NCI-H2029 (cell line): ENCODE measurements at regions not wholly inside any gene's neighbourhood (a gene's known extent, or its start where the extent isn't known, plus 50 kb on each side); places are given as distances from the start of the nearest gene placed in this dataset.
"Not testable (repeated sequence)": the region's sequence is repeated elsewhere in the genome, so short reads cannot be mapped to it uniquely, and the experiment has no call there.

Experiments used
- DNase-seq: peaks from one replicate; lab custom pipeline; 2025; lab: John Stamatoyannopoulos, UW

DNA sequence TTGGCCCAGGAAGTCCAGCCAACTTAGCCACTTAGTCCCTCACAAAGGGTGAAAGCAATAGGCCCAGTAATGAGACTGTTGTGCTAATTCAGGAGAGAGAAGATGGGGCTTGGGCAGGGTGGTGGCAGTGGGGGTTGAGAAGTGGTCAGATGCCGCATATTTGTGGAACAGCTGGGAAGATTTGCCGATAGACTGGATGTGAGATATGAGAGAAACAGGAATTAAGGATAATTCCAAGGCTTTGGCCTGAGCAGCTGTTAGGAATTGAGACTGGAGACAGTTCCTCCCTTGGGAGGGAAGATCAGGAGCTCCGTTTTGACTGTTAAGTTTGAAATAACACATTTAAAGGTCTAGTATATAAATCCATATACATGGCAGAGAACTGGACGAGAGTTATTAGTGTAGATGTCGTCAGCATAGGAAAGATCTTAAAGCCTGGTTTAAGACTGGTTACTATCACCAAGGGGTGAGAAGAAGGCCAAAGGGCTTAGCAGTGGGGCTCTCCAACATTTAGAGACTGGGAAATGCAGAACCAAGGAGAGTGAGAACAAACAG, 323.7 kb upstream of the FAM78B start:
- no peak for DNase-seq

DNA sequence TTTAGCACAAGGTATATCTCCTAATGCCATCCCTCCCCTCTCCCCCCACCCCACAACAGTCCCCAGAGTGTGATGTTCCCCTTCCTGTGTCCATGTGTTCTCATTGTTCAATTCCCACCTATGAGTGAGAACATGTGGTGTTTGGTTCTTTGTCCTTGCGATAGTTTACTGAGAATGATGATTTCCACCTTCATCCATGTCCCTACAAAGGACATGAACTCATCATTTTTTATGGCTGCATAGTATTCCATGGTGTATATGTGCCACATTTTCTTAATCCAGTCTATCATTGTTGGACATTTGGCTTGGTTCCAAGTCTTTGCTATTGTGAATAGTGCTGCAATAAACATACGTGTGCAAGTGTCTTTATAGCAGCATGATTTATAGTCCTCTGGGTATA, 327.0 kb upstream of the FAM78B start:
- DNase-seq, result not testable (repeated sequence)

DNA sequence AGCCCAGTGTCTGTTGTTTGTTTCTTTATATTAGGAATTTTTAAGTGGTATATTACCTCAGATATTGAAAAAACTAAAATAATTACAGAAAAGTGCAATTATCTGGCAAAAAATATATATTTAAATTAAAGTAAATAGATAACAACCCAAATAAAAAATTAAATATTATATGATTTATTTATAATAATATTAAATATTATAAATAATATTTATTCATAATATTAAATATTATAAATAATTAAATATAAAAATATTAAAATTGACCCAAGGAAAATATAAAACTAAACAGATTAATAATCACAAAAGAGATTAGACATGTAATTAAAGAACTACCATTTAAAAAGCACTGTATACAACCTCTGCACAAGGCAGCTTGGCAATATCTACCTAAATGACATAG, 331.9 kb upstream of the POGK start:
- DNase-seq, result no peak

DNA sequence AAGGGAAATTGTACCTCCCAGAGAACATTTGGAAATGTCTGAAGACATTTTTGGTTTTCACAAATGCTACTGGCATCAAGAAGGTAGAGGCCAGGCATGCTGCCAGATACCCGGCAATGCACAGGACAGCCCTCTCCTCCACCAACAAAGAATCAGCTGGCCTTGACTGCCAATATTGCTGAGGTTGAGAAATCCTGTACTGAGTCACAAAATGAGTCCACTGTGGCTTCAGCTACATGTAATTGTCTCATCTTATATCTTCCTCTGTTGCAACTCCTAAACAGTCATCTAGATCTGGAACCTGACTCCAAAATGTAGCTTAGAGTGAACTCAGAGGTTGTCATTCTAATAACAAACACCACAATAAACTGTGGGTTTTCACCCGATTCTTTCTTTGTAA, 327.5 kb upstream of the POGK start:
- DNase-seq, result no peak

DNA sequence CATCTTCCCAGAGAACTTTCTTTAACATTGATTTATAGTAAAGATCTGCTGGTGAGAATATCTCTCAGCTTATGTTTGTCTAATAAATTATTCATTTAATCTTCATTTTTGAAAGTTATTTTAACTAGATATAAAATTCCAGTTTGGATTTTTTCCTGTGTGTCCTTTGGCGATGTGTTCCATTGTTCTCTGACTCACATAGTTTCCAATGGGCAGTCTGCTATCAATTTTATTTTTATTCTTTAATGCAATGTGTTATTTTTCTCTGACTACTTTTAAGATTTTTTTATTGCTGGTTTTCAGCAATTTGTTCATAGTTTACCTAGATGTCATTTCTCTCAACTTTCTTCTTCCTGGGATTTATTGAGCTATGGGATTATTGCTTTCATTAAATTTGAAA, 325.2 kb upstream of the POGK start:
- no peak for DNase-seq

DNA sequence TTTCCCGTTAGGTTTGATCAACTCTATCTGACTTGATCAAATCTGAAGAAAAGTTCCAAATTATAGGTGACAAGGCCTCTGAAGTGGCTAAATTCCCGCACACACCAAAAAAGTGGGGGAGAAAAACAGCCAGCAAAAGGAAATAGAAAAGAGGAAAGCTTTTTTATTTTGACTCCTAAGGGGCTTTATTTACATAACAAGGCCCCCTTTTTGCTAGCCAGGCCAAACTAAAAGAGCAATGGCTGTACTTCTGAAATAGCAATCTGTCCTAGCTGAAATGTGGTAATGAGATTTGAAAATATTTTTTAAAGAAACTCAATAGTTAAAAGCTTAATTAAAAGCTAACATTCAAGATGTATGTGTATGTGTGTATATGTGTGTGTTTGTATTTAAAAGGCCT, 311.5 kb upstream of the POGK start:
- DNase-seq, result no peak

DNA sequence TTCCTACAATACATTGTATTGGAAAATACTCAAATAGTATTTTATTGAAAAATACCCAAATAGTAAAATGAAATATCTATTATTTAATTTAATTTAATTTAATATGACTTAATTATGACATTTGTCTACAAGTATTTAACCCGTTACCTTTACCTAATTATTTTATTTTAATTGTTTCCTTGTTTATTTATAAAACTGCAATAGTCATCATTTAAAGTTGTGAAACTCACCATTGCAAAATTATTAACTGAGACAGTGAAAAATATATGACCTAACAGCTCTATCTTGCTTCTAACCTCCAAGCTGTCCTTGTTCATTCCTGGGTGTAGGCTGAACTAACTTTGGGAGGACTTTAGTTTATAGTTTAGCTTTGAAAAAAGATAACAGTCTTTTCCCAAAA, 300.6 kb upstream of the POGK start:
- no peak for DNase-seq

DNA sequence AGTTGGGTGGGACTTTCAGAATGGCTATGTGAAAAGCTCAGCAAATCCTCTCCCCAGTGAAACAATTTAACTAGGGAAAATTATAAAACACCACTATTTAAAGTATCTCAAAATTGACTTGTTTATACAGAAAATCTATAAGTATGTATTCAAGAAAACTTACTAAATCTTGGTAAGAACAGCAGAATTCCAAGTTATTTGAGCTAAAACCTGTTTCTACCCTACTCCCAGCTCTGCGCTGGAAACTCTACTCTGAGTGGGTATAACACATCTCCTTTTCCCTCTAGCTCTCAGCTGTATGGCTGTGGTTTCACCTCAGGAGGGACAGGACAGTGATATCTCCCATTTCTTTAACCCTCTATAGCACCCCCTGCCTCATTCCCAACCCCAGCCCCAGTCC, 295.2 kb upstream of the POGK start:
- no peak for DNase-seq

DNA sequence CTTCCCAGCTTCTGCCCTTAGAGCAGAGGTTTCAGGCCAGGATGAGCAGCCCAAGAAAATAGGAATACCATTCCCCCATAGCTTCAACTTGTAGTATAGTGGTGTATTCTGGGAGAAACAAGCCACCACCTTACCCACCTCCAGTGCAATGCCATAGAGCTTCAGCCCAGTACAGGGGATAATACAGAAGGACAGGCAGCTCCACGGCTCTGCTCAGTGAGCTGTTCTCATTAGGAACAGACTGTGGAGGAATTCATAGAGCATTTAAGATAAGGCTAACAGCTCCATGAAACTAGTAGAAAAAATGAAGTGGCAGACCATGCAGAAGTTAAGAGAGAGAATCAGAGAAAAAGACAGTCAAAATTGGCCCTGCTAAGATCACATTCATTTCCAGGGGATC, 294.7 kb upstream of the POGK start:
- DNase-seq, result no peak

DNA sequence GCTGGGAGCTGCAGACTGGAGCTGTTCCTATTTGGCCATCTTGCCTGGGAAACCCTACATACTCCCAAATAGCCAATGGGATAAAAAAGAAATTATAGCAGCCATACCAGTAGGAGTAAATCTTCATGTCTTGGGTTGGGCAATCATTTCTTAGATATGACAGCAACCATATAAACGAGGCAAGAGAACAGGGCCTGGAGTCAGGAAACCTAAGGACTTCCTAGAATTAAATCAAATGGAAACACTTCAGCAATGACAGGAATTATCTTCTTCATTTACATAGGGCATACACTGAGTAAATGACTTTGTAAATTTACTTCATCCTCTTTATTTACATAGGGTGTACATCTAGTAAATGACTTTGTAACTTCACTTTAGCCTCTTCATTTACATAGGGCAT, 286.6 kb upstream of the POGK start:
- no peak for DNase-seq

DNA sequence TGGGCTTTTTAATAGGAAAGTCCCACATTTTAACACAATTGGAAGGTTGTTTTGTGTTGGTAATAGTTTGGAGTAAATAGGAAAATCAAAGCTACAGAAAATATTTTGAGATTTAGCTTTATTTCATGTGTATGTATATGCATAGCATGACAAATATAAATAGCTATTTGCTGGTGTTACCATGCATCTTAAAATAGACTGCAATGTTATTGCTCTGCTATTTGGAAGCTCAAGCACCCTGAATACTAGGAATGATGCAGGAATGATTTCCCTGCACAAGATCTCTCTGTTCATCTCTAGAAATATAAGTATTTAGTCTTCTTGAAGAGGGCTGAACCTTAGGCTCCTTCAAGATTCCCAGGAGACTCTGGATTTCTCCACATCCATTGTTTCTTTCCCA, 268.3 kb upstream of the POGK start:
- no peak for DNase-seq

DNA sequence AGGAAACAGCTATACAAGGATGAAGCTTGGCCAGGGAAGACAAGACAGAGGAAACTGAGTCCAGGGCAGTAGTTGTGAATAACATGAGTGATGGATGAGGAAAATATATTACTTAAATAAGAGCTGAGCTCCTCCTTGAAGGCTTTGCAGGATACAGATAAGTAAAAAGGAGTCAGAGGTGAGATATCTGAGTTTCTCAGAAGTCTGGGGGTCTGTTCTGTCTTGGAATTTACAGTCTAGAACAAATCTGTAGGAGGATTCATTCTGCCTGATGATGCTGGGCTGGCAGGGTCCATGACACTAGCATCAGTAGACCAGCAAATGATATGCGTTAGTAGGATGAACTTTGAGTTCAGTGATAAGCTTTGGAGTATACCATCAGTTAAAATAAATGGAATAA, 266.1 kb upstream of the POGK start:
- no peak for DNase-seq

DNA sequence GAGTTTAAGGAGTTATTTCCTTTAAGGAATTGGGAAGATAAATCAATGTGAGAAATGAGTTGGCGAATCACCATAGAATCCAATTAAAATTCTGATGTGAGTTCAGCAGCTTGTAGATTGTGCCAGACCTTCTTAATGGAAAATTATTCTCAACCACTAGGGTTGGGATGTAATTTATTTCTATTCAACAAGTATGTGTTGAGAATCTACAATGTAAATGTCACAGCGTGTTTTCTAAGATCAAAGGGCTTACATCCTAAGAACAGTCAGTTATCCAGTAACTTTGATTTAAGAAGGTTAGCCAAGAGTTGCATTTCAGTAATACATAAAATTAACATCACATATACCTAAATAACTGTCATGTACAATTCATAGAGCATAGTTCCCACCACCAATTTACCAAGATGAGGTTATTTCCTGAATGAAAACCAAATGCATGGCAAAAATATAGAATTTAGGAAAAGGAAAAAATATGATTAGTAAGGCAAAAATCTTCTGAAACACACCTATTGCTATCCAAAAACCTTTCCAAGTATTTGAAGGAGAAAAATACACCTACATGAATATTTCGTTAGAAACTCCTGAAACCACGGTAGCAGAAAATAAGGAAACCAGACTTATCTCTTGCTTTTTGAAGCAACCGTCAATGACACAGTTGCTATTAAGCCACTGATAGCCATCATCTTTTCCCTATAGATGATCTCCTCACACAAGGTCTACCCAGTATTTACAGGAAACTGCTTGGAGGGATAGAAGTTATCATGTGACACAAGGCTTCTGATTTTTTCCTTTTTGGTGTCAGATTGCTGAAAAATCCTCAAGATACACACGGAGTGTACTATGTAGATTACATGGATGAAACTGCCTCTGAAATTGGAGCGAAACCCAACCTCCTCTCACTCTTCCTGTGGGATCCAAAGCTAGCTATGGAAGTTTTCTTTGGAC, 259.4 kb upstream of the POGK start:
- DNase-seq, result no peak

DNA sequence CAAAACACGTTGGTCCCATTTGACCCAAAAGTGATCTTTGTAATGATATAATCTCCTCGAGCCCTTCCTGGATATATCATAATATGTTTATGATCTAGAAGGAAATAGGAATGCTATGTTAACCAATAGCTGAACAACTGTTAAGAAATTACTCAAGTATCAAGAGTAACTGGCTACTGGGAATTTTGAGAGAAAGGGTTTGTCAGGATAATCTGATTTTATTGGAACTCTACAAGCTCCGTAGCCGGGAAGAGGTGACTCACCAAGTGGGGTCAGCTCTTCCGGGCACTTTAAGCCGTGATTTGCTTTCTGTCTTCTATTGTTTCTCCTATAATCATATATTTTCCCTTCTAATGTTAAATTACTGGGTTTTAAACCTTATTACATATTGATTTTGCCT, 250.5 kb upstream of the POGK start:
- no peak for DNase-seq

DNA sequence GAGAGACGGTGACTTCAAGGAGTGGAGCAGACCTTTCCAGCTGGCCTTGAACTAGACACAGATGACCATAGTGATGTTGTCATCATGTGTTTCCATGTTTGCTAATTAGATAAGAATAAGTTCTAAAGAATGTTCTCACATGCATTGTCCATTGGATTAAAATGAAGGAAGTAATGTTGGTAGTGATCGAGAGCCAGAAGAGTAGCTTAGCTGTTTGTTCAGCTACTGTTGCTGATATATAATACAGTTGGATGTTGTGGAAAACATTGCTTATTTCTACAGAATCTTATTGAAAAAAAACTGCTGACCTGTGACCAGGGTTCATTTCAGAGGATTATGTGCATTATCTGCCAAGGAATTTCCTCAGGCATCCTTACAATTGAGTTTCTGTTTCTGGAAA, 249.1 kb upstream of the POGK start:
- no peak for DNase-seq

DNA sequence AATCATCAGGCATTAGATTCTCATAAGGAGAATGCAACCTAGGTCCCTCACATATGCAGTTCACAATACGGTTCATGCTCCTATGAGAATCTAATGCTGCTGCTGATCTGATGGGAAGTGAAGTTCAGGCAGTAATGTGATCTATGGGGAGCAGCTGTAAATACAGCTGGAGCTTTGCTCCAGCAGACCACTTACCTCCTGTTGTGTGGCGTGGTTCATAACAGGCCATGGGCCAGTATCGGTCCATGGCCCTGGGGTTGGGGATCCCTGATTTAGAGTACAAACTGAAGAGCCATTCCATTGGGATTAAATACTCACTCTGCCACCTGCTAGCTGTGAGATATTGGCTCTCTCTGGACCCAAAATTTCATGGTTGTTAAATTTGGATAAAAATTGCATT, 244.6 kb upstream of the POGK start:
- no peak for DNase-seq

DNA sequence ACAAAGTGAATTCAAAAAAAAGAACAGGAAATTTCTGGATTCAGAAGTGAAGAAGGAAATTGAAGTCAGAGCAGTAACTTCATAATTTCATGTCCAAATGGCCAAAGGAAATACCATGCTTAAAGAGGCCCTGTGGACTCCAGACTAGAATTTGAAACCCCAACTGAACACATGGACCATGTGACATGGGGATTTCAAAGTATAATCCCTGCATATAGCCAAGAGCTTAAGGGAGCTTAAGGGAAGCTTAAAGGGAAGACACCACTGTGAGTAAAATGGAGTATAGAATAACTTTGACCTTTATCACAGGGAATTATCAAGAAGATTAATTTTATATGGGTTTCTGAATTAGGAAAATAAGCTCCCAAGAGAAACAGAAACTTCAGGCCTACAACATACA, 241.8 kb upstream of the POGK start:
- DNase-seq, result no peak

DNA sequence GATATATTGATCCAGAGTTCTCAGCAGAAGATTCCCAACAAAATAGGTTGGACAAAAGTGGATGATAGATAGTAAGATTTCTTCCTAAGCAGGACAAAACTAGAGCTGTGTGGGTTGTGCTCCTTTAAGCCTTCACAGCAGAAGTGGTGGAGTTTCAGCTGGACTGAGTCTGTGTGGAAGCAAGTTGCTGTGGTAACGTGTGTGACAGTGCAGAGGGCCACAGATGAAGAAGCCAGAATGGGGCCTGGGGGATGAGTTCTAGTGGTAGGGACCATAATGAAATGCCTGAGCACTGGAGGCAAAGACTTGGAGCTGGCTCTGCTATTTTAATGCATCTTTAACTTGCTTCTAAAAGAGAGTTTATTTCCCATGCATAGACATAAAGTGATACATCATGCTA, 238.7 kb upstream of the POGK start:
- no peak for DNase-seq

DNA sequence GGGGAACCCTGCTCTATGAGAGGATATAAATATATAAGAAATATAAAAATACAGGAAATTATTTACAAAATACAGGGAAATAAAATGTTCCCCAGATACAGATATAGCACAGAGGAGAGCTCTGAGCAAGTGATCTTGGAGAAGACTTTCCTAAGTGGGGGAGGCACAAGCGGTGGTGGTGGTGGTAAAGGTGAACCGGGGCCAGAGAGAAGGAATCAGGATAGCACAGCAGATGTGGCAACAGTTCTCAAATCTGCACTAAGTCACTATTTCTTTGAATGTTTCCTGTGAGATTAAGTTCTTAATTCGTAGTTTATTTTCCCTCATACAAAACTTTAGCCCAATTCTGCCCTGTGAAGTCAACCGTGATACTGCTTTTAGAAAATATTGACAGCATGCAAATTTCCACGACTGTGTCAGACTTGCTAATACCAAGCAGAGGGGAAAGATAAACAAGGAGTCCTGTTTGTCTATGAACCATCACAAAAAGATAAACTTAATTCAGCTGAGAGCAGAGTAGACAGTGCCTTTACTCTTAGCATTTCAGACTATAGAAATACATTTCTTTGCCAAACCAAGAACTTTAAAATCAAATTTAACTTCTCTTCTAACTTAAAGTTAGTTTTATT, 237.5 kb upstream of the POGK start:
- DNase-seq, result no peak

DNA sequence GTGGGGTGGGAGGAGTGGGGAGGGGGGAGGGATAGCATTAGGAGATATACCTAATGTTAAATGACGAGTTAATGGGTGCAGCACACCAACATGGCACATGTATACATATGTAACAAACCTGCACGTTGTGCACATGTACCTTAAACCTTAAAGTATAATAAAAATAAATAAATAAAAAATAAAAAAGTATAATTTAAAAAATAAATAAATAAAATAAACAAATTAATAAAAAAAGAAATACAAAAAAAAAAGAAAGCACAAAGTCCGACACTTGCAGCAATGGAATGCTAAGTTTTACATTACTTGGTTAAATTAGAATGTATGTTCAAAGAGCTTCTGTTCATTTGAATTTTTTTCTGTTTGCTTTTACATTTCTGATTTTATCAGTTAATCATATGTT, 236.5 kb upstream of the POGK start:
- not testable (repeated sequence) for DNase-seq

DNA sequence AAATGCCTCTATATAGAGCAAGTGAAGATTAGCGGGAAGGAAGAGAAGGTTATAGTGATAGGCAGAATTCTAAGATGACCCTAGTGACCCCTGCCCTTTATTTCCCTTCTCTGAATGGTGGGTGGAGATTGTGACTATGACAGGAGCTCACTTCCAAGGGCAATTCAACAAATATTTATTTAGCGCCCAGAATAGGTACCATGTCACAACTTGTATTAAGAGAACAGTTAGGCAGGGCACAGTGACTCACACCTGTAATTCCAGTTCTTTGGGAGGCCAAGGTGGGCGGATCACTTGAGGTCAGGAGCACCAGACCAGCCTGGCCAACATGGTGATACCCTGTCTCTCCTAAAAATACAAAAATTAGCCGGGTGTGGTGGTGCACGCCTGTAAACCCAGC, 236.0 kb upstream of the POGK start:
- DNase-seq, result no peak

DNA sequence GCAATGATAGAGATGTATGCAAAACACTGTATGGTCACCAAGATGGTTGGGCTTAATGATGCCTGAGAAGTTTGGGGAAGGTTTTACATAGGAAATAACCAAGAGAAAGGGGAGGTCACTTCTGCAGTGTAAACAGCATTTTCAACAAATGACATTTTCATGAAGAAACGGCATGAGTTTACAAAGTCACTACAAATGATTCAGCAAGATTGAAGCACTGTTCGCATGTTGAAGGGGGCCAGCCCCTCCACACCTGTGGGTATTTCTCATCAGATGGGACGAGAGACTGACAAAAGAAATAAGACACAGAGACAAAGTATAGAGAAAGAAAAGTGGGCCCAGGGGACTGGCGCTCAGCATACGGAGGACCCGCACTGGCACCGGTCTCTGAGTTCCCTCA, 234.1 kb upstream of the POGK start:
- DNase-seq, result no peak

DNA sequence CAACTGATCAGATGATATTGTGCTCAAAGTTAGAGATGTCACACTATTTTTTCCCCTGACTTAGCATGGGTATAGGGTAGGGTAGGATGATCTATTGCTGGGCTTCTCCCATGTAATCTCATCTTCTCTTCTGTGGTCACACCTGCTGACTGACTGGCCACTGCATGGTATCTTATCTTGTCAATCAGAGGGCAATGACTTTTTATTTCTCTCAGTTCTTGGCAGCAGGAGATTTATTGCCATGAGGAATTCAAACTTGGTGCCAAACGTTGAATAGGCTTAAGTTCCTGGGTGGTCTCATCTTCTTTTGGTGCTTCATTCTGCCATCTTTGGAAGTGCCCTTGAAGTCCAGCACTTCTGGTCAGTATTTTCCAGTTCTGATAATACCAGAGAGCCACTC, 226.4 kb upstream of the POGK start:
- no peak for DNase-seq

DNA sequence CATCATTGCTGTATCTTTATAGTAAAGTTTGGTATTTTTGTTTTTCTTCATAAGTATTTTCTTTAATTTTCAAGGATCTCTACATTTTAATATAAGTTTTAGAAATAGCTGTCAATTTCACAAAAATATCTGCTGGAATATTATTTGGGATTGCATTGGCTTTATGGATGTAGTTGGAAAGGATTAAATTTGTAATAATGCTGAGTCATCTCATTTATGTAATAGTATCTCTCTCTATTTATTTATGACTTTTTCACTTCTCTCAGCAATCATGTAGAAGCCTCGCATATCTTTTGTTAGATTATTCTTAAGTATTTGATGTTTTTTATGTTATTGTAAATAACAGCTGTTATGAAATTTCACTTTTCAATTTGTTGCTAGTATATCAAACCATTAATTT, 223.1 kb upstream of the POGK start:
- DNase-seq, result no peak
